GM12864 (cell line): ENCODE measurements at regions not wholly inside any gene's neighbourhood (a gene's known extent, or its start where the extent isn't known, plus 50 kb on each side); places are given as distances from the start of the nearest gene placed in this dataset.

ENCODE experiments used
- DNase-seq: peaks from one replicate; pipeline ENCODE4 v3.0.0-alpha.2; 2011; ENCODE audit warnings: low read depth
- H3K4me3 ChIP-seq: 2 replicates; pipeline ENCODE4 v1.5.1; 2011; ENCODE audit warnings: mild to moderate bottlenecking, low read depth, low read length, control low read depth
- TF ChIP-seq, protein P1 (sequence below): IDR thresholded peaks from 2 replicates; pipeline ENCODE4 v1.5.1; 2011; ENCODE audit warnings: low read depth, mild to moderate bottlenecking, moderate library complexity, low read length, control low read depth, inconsistent platforms; ENCODE audit errors: missing control alignments

DNA sequence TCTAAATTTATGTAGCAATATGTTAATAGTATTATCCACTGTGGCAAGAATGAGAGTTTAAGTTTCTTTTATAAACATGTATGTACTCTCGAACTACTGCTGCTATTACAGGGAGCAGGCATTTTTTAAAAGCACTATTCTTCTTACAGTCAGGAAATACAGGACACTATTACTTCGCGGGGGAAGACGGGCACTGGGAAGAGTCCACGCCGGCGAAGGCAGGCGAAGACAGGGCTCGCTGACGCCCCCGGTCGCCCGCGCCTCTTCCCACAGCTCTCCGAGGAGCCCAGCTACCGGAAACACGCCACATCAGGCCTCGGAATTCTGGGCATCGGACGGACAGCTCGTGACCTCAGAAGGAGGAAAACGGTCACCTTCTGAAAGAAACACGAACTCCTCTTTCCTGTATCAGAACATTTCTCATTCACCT, 90.2 kb downstream of the FAM161A start:
- DNase-seq = peak; percentile 15
- TF ChIP-seq, protein P1, sequence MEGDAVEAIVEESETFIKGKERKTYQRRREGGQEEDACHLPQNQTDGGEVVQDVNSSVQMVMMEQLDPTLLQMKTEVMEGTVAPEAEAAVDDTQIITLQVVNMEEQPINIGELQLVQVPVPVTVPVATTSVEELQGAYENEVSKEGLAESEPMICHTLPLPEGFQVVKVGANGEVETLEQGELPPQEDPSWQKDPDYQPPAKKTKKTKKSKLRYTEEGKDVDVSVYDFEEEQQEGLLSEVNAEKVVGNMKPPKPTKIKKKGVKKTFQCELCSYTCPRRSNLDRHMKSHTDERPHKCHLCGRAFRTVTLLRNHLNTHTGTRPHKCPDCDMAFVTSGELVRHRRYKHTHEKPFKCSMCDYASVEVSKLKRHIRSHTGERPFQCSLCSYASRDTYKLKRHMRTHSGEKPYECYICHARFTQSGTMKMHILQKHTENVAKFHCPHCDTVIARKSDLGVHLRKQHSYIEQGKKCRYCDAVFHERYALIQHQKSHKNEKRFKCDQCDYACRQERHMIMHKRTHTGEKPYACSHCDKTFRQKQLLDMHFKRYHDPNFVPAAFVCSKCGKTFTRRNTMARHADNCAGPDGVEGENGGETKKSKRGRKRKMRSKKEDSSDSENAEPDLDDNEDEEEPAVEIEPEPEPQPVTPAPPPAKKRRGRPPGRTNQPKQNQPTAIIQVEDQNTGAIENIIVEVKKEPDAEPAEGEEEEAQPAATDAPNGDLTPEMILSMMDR = no peak
- H3K4me3 ChIP-seq = peak overlapping the region; percentile 70

DNA sequence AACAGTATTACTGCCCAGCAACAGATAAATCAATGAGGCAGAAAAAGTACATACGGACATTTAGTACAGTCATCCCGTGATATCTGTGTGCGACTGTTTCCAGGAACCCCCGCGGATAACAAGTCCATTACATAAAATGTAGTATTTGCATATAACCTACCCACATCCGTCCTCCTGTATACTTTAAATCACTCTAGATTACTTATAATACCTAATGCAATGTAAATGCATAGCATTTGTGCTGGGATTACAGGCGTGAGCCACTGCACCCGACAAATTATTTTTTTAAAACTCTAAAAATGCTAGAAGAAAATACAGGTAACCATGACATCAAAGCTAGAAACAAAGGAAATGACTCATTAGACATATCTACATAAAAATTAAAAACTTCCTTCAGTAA, 91.6 kb downstream of the FAM161A start:
- no peak overlapping the region for H3K4me3 ChIP-seq
- DNase-seq = peak; percentile 33
- TF ChIP-seq, protein P1 = no peak

DNA sequence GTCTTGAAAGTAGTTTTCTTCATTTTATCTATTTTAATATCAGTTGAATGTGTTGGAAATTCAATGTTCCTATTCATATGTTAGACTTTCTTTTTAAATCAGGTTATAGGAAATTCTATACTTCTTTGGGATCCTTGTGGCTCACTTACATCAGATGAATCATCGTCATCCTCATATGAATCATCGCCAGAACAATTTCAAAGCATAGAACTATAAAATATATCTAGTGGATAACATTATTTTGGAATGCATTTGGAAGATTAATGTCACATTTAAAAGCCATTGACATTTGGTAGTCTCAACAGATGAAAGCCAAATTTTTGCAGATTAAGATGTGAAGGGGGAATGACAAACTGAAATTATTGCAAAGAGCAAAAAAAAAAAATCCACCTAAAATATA, 94.1 kb downstream of the FAM161A start:
- DNase-seq = no peak
- TF ChIP-seq, protein P1 = no peak
- no peak overlapping the region for H3K4me3 ChIP-seq

DNA sequence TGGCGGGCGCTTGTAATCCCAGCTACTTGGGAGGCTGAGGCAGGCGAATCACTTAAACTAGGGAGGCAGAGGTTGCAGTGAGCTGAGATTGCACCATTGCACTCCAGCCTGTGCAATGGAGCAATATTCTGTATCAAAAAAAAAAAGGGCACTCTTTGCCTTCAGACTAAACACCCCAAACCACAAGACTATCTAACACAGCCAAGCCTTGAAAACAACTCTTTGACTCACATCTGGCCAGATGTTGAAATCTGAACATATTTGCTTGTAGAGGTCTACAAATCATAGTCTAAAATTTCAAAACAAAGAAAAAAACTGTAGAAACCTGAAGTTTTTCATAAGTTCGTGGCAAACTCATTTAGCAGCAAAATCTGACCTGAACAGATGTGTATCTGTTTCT, 94.9 kb downstream of the FAM161A start:
- no peak for DNase-seq
- TF ChIP-seq, protein P1 = no peak
- H3K4me3 ChIP-seq = no peak overlapping the region

DNA sequence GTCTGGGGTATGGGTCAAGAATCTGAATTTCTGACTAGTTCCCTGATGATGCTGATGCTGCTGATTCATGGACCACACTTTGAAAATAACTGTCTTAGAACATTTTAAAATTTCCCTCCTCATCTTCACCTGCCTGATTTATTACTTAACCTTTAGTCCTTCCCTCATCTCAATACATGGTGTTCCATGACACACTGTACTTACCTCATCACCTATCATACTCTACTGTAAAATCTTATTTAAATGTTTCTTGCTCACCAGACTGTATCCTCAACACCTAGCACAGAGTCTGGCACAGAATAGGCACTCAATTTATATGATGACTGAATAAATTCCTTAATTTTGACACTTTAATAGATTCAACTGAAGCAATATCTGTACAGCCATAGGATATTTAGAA, 95.7 kb downstream of the FAM161A start:
- no peak for DNase-seq
- H3K4me3 ChIP-seq = no peak overlapping the region
- TF ChIP-seq, protein P1 = no peak

DNA sequence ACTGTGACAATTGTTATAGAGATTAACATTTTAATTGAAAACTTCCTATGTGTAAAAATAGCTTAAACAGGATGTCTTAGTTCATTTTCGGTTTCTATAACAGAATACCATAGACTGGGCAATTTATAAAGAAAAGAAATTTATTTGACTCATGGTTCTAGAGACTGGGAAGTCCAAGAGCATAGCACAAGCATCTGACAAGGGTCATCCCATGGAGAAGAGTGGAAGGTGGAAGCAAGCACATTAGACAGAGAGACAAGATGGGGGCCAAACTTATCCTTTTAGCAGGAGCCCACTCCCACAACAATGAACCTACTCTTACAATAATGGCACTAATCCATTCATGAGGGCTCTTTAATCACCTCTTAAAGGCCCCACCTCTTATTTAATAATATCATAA, 100.3 kb downstream of the FAM161A start:
- no peak overlapping the region for H3K4me3 ChIP-seq
- TF ChIP-seq, protein P1 = no peak
- no peak for DNase-seq

DNA sequence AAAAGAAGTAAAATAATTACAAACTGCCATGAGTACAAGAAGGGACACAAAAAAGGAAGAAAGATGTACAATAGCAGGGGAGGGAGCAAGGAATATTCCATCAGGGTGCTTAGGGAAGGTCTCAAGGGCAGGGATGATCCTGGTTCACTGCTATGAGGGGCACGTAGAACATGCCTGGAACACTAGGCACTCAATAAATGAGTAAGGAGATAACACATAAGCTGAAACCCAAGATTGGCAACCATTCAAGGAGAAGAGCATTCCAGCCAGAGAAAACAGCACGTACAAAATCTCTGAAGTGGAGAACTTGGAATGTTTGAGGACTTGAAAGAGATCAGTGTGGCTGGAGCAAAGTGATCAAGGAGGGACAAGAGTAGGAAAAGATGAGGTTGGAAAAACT, 103.2 kb downstream of the FAM161A start:
- no peak overlapping the region for H3K4me3 ChIP-seq
- TF ChIP-seq, protein P1 = no peak
- DNase-seq = no peak
